ENCODE measurements at regions not wholly inside any gene's neighbourhood (a gene's known extent, or its start where the extent isn't known, plus 50 kb on each side); places are given as distances from the start of the nearest gene placed in this dataset.

- H3K36me3 ChIP-seq = no peaks in the 10 kb centered on the region
- no peak for TF ChIP-seq CTCF (IDR thresholded peaks at IDR 0.05)
- H3K27me3 ChIP-seq = no peaks in the 10 kb centered on the region
- H3K9me3 ChIP-seq = no peaks in the 10 kb centered on the region
- DNase-seq (ENCODE audit: low spot score in 2 of 2) = no peak
- H3K4me1 ChIP-seq = no peaks in the 10 kb centered on the region
- no peak overlapping the region for H3K4me3 ChIP-seq
- intact Hi-C loops (cut with DNase I) = no loop called here
- no peak overlapping the region for H3K27ac ChIP-seq
Measured at GRCh38 chr9:111162026-111162425, 123.8 kb upstream of the LPAR1 start.

- intact Hi-C loops (cut with DNase I) = no loop called here
- Histone ChIP-seq H3K4me3 (no peak overlapping the region), H3K36me3 (no peaks in the 10 kb centered on the region), H3K27me3 (no peaks in the 10 kb centered on the region), H3K27ac (no peak overlapping the region), H3K4me1 (no peaks in the 10 kb centered on the region), H3K9me3 (no peaks in the 10 kb centered on the region)
- TF ChIP-seq CTCF (IDR thresholded peaks at IDR 0.05) = no peak
- no peak for DNase-seq (ENCODE audit: low spot score in 2 of 2)
Measured at GRCh38 chr9:111161015-111161415, 122.7 kb upstream of the LPAR1 start.

GRCh38 chr9:111158999-111159398 lies 120.7 kb upstream of the LPAR1 start:
- no peak for TF ChIP-seq CTCF (IDR thresholded peaks at IDR 0.05)
- Histone ChIP-seq H3K9me3 (no peaks in the 10 kb centered on the region), H3K27ac (no peak overlapping the region), H3K27me3 (no peaks in the 10 kb centered on the region), H3K36me3 (no peaks in the 10 kb centered on the region), H3K4me1 (no peaks in the 10 kb centered on the region), H3K4me3 (no peak overlapping the region)
- intact Hi-C loops (cut with DNase I) = no loop called here
- DNase-seq (ENCODE audit: low spot score in 2 of 2) = no peak

- no peaks in the 10 kb centered on the region for H3K4me1 ChIP-seq
- H3K4me3 ChIP-seq = no peak overlapping the region
- no peak for DNase-seq (ENCODE audit: low spot score in 2 of 2)
- intact Hi-C loops (cut with DNase I) = no loop called here
- no peaks in the 10 kb centered on the region for H3K27me3 ChIP-seq
- no peaks in the 10 kb centered on the region for H3K36me3 ChIP-seq
- no peak overlapping the region for H3K27ac ChIP-seq
- H3K9me3 ChIP-seq = no peaks in the 10 kb centered on the region
- no peak for TF ChIP-seq CTCF (IDR thresholded peaks at IDR 0.05)
Measured at GRCh38 chr9:111158363-111158762, 120.1 kb upstream of the LPAR1 start.

GRCh38 chr9:111154081-111154562 lies 115.9 kb upstream of the LPAR1 start:
- H3K27ac ChIP-seq = no peak overlapping the region
- H3K36me3 ChIP-seq = no peaks in the 10 kb centered on the region
- DNase-seq (ENCODE audit: low spot score in 2 of 2) = no peak
- intact Hi-C loops (cut with DNase I) = no loop called here
- no peaks in the 10 kb centered on the region for H3K4me1 ChIP-seq
- no peaks in the 10 kb centered on the region for H3K9me3 ChIP-seq
- H3K4me3 ChIP-seq = no peak overlapping the region
- no peaks in the 10 kb centered on the region for H3K27me3 ChIP-seq
- TF ChIP-seq CTCF (IDR thresholded peaks at IDR 0.05) = no peak

Measured in ascending aorta (tissue), 2 donors.